H9 (cell line): ENCODE measurements at regions not wholly inside any gene's neighbourhood (a gene's known extent, or its start where the extent isn't known, plus 50 kb on each side); places are given as distances from the start of the nearest gene placed in this dataset.

Experiments
- DNase-seq: peaks from one replicate; pipeline ENCODE4 v3.0.0-alpha.2; 2017
- H2AFZ ChIP-seq: one replicate; pipeline ENCODE4 v1.6.1; 2013; ENCODE audit warnings: mild to moderate bottlenecking, low read length, control low read depth, moderate library complexity
- H2AK5ac ChIP-seq: 2 replicates; pipeline ENCODE4 v1.6.1; 2013; ENCODE audit warnings: low read length, control low read depth, mixed read lengths; ENCODE audit not compliant: insufficient read length
- H2BK120ac ChIP-seq: one replicate; pipeline ENCODE4 v1.6.1; 2013; ENCODE audit warnings: low read depth, mild to moderate bottlenecking, low read length, control low read depth, inconsistent platforms; ENCODE audit not compliant: poor library complexity, severe bottlenecking
- H2BK12ac ChIP-seq: 2 replicates; pipeline ENCODE4 v1.6.1; 2013; ENCODE audit warnings: low read length, control low read depth, mixed read lengths, low read depth; ENCODE audit not compliant: insufficient read length
- H2BK15ac ChIP-seq: 2 replicates; pipeline ENCODE4 v1.6.1; 2013; ENCODE audit warnings: low read depth, low read length, control low read depth
- H2BK20ac ChIP-seq: one replicate; pipeline ENCODE4 v1.6.1; 2013; ENCODE audit warnings: low read depth, mild to moderate bottlenecking, low read length, control low read depth, inconsistent platforms; ENCODE audit not compliant: poor library complexity, severe bottlenecking
- H2BK5ac ChIP-seq: 2 replicates; pipeline ENCODE4 v1.6.1; 2013; ENCODE audit warnings: low read length, control low read depth, mixed read lengths; ENCODE audit not compliant: insufficient read length
- H3K14ac ChIP-seq: 2 replicates; pipeline ENCODE4 v1.6.1; 2013; ENCODE audit warnings: low read length, control low read depth; ENCODE audit not compliant: insufficient read depth
- H3K18ac ChIP-seq: 2 replicates; pipeline ENCODE4 v1.6.1; 2013; ENCODE audit warnings: low read depth, mild to moderate bottlenecking, mixed read lengths, low read length, control low read depth; ENCODE audit not compliant: insufficient read length
- H3K23ac ChIP-seq: 2 replicates; pipeline ENCODE4 v1.6.1; 2013; ENCODE audit warnings: low read length, control low read depth, mixed read lengths, low read depth; ENCODE audit not compliant: insufficient read length
- H3K23me2 ChIP-seq: 2 replicates; pipeline ENCODE4 v1.6.1; 2013; ENCODE audit warnings: low read depth, mild to moderate bottlenecking, mixed read lengths, low read length, control low read depth; ENCODE audit not compliant: insufficient read length, poor library complexity, severe bottlenecking
- H3K27ac ChIP-seq: 2 replicates; pipeline ENCODE4 v1.5.1; 2013; ENCODE audit warnings: low read length, control low read depth, mixed read lengths, low read depth; ENCODE audit not compliant: insufficient read length
- H3K27me3 ChIP-seq: 2 replicates; pipeline ENCODE4 v1.6.1; 2013; ENCODE audit warnings: low read length, control low read depth, inconsistent platforms; ENCODE audit not compliant: insufficient read depth
- H3K4ac ChIP-seq: 2 replicates; pipeline ENCODE4 v1.6.1; 2013; ENCODE audit warnings: low read depth, mild to moderate bottlenecking, control low read depth, inconsistent platforms, low read length, moderate library complexity
- H3K4me1 ChIP-seq: 2 replicates; pipeline ENCODE4 v1.6.1; 2013; ENCODE audit warnings: low read length, control low read depth, inconsistent platforms; ENCODE audit not compliant: insufficient read depth
- H3K4me2 ChIP-seq: 2 replicates; pipeline ENCODE4 v1.6.1; 2013; ENCODE audit warnings: low read length, control low read depth, mixed read lengths; ENCODE audit not compliant: insufficient read length, insufficient read depth
- H3K56ac ChIP-seq: 2 replicates; pipeline ENCODE4 v1.6.1; 2013; ENCODE audit warnings: low read depth, mild to moderate bottlenecking, mixed read lengths, low read length, control low read depth; ENCODE audit not compliant: insufficient read length
- H3K79me1 ChIP-seq: 2 replicates; pipeline ENCODE4 v1.6.1; 2013; ENCODE audit warnings: low read depth, mild to moderate bottlenecking, moderate library complexity, low read length, control low read depth, inconsistent platforms; ENCODE audit not compliant: insufficient read depth, poor library complexity, severe bottlenecking
- H3K79me2 ChIP-seq: 2 replicates; pipeline ENCODE4 v1.6.1; 2013; ENCODE audit warnings: low read length, control low read depth, inconsistent platforms; ENCODE audit not compliant: insufficient read depth
- H3K9ac ChIP-seq: 2 replicates; pipeline ENCODE4 v1.6.1; 2013; ENCODE audit warnings: low read length, control low read depth, mixed read lengths; ENCODE audit not compliant: insufficient read length; ENCODE audit errors: extremely low read depth
- H3K9me3 ChIP-seq: one replicate; pipeline ENCODE4 v1.6.1; 2013; ENCODE audit warnings: low read depth, low read length, inconsistent platforms; ENCODE audit not compliant: control insufficient read depth
- H3T11ph ChIP-seq: one replicate; pipeline ENCODE4 v1.6.1; 2013; ENCODE audit warnings: mild to moderate bottlenecking, low read length, control low read depth, inconsistent platforms
- H4K20me1 ChIP-seq: one replicate; pipeline ENCODE4 v1.6.1; 2013; ENCODE audit not compliant: control insufficient read depth, insufficient read length, insufficient read depth
- H4K5ac ChIP-seq: 2 replicates; pipeline ENCODE4 v1.6.1; 2013; ENCODE audit warnings: low read depth, mild to moderate bottlenecking, mixed read lengths, low read length, control low read depth; ENCODE audit not compliant: insufficient read length
- H4K8ac ChIP-seq: replicated peaks from 2 replicates; pipeline ENCODE4 v1.6.1; 2013; ENCODE audit warnings: low read length, control low read depth, mixed read lengths, low read depth; ENCODE audit not compliant: insufficient read length
- H4K91ac ChIP-seq: 2 replicates; pipeline ENCODE4 v1.6.1; 2013; ENCODE audit warnings: low read depth, mild to moderate bottlenecking, moderate library complexity, mixed read lengths, low read length, control low read depth; ENCODE audit not compliant: insufficient read length
- H3K27ac Mint-ChIP-seq, 3 experiments: 2 replicates in 2 of 3; 3 replicates in 1 of 3; pipeline ENCODE4 v1.8.0; 2020 to 2021; ENCODE audit warnings: mixed read lengths in 3 of 3, mild to moderate bottlenecking in 1 of 3, moderate library complexity in 1 of 3
- H3K27me3 Mint-ChIP-seq: 2 replicates; pipeline ENCODE4 v1.8.0; 2021; ENCODE audit warnings: low read depth, mild to moderate bottlenecking, moderate library complexity, mixed read lengths
- H3K36me3 Mint-ChIP-seq, 3 experiments: 2 replicates in 2 of 3; 3 replicates in 1 of 3; pipeline ENCODE4 v1.8.0; 2020 to 2021; ENCODE audit warnings: low read depth in 3 of 3, mixed read lengths in 3 of 3; ENCODE audit not compliant: insufficient read depth in 1 of 3
- H3K4me1 Mint-ChIP-seq, 2 experiments: 2 replicates each; pipeline ENCODE4 v1.8.0; 2020; ENCODE audit warnings: mixed read lengths in 2 of 2
- H3K4me3 Mint-ChIP-seq, 2 experiments: 2 replicates in 1 of 2; 3 replicates in 1 of 2; pipeline ENCODE4 v1.8.0; 2020 to 2021; ENCODE audit warnings: mild to moderate bottlenecking in 2 of 2, mixed read lengths in 2 of 2, moderate library complexity in 1 of 2
- H3K9me3 Mint-ChIP-seq, 2 experiments: 2 replicates in 1 of 2; 3 replicates in 1 of 2; pipeline ENCODE4 v1.8.0; 2020; ENCODE audit warnings: mild to moderate bottlenecking in 2 of 2, mixed read lengths in 2 of 2, moderate library complexity in 1 of 2
- WGBS: extraction: QIAGEN DNeasy Blood & Tissue Kit; methylation state at CpG from one replicate; pipeline ENCODE4 v1.1.7; 2013; ENCODE audit warnings: missing lambda C conversion rate, low lambda C conversion rate, mixed read lengths; ENCODE audit not compliant: insufficient read length; ENCODE audit errors: extremely low coverage; 5-methylcytosine and 5-hydroxymethylcytosine counted together
- TF ChIP-seq, protein P1 (sequence below): fragments of 200-600 bp; sonication (generic); conservative IDR thresholded peaks from 3 replicates; pipeline ENCODE4 v1.8.0; 2021; ENCODE audit warnings: antibody characterized with exemption, mild to moderate bottlenecking

DNA sequence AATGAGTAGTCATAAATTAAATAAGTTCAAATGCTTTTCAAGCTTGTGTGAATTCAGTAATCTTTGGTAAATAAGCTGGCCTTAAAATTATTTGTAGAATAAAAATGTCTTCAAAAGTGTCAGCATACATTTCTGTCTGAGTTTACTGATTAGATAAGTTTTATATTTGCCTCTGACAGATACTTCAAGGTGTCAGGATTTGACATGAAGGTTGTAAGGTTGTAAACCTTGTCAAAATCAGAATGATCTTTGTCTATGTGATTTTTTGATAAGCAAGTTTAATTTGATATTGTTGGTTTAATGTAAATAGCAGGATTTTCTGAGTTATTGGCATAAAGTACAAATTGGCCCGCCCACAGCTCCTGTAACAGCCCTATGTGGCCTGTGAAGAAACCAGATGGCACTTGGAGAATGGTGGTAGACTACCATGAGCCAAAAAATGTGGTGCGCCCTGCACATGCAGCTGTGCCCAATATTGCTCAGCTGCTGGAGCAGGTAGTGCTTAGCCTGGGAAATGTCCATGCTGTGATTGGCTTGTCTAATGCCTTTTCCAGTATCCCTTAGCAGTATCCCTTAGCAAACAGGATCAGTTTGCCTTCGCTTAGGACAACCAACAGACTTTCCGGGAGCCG, 188.0 kb upstream of the SPHKAP start:
- Histone ChIP-seq H3K79me2 (no peaks in the 10 kb centered on the region), H3K9me3 (no peaks in the 10 kb centered on the region), H3K4ac (no peak overlapping the region), H2AK5ac (no peak overlapping the region), H3K27me3 (no peaks in the 10 kb centered on the region), H2BK15ac (no peak overlapping the region), H4K91ac (no peak overlapping the region), H3K4me2 (no peak overlapping the region), H4K5ac (no peak overlapping the region), H3K56ac (no peak overlapping the region), H2BK120ac (no peak overlapping the region), H2BK12ac (no peak overlapping the region), H3K23me2 (no peaks in the 10 kb centered on the region), H3K27ac (no peak overlapping the region), H3K23ac (no peak overlapping the region), H3K18ac (no peak overlapping the region), H3T11ph (no peak overlapping the region), H2BK5ac (no peak overlapping the region), H3K14ac (no peak overlapping the region), H4K20me1 (no peaks in the 10 kb centered on the region), H3K4me1 (no peaks in the 10 kb centered on the region), H2AFZ (no peak overlapping the region), H3K79me1 (no peaks in the 10 kb centered on the region), H4K8ac (no peak overlapping the region), H2BK20ac (no peak overlapping the region), H3K9ac (no peak overlapping the region)
- H3K9me3 Mint-ChIP-seq: no peaks in the 10 kb centered on the region
- no peak for DNase-seq
- no peak overlapping the region for H3K4me3 Mint-ChIP-seq
- H3K36me3 Mint-ChIP-seq: no peaks in the 10 kb centered on the region
- no peaks in the 10 kb centered on the region for H3K4me1 Mint-ChIP-seq
- WGBS: no CpG with 5 or more reads among the region's 5 CpGs
- H3K27ac Mint-ChIP-seq: no peak overlapping the region
- H3K27me3 Mint-ChIP-seq: no peaks in the 10 kb centered on the region
- TF ChIP-seq, protein P1, sequence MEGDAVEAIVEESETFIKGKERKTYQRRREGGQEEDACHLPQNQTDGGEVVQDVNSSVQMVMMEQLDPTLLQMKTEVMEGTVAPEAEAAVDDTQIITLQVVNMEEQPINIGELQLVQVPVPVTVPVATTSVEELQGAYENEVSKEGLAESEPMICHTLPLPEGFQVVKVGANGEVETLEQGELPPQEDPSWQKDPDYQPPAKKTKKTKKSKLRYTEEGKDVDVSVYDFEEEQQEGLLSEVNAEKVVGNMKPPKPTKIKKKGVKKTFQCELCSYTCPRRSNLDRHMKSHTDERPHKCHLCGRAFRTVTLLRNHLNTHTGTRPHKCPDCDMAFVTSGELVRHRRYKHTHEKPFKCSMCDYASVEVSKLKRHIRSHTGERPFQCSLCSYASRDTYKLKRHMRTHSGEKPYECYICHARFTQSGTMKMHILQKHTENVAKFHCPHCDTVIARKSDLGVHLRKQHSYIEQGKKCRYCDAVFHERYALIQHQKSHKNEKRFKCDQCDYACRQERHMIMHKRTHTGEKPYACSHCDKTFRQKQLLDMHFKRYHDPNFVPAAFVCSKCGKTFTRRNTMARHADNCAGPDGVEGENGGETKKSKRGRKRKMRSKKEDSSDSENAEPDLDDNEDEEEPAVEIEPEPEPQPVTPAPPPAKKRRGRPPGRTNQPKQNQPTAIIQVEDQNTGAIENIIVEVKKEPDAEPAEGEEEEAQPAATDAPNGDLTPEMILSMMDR: no peak
